H9 (cell line): ENCODE measurements at regions not wholly inside any gene's neighbourhood (a gene's known extent, or its start where the extent isn't known, plus 50 kb on each side); places are given as distances from the start of the nearest gene placed in this dataset.

Experiments used
- DNase-seq: peaks from one replicate; pipeline ENCODE4 v3.0.0-alpha.2; 2017
- H2AFZ ChIP-seq: one replicate; pipeline ENCODE4 v1.6.1; 2013; ENCODE audit warnings: mild to moderate bottlenecking, low read length, control low read depth, moderate library complexity
- H2AK5ac ChIP-seq: 2 replicates; pipeline ENCODE4 v1.6.1; 2013; ENCODE audit warnings: low read length, control low read depth, mixed read lengths; ENCODE audit not compliant: insufficient read length
- H2BK120ac ChIP-seq: one replicate; pipeline ENCODE4 v1.6.1; 2013; ENCODE audit warnings: low read depth, mild to moderate bottlenecking, low read length, control low read depth, inconsistent platforms; ENCODE audit not compliant: poor library complexity, severe bottlenecking
- H2BK12ac ChIP-seq: 2 replicates; pipeline ENCODE4 v1.6.1; 2013; ENCODE audit warnings: low read length, control low read depth, mixed read lengths, low read depth; ENCODE audit not compliant: insufficient read length
- H2BK15ac ChIP-seq: 2 replicates; pipeline ENCODE4 v1.6.1; 2013; ENCODE audit warnings: low read depth, low read length, control low read depth
- H2BK20ac ChIP-seq: one replicate; pipeline ENCODE4 v1.6.1; 2013; ENCODE audit warnings: low read depth, mild to moderate bottlenecking, low read length, control low read depth, inconsistent platforms; ENCODE audit not compliant: poor library complexity, severe bottlenecking
- H2BK5ac ChIP-seq: 2 replicates; pipeline ENCODE4 v1.6.1; 2013; ENCODE audit warnings: low read length, control low read depth, mixed read lengths; ENCODE audit not compliant: insufficient read length
- H3K14ac ChIP-seq: 2 replicates; pipeline ENCODE4 v1.6.1; 2013; ENCODE audit warnings: low read length, control low read depth; ENCODE audit not compliant: insufficient read depth
- H3K18ac ChIP-seq: 2 replicates; pipeline ENCODE4 v1.6.1; 2013; ENCODE audit warnings: low read depth, mild to moderate bottlenecking, mixed read lengths, low read length, control low read depth; ENCODE audit not compliant: insufficient read length
- H3K23ac ChIP-seq: 2 replicates; pipeline ENCODE4 v1.6.1; 2013; ENCODE audit warnings: low read length, control low read depth, mixed read lengths, low read depth; ENCODE audit not compliant: insufficient read length
- H3K23me2 ChIP-seq: 2 replicates; pipeline ENCODE4 v1.6.1; 2013; ENCODE audit warnings: low read depth, mild to moderate bottlenecking, mixed read lengths, low read length, control low read depth; ENCODE audit not compliant: insufficient read length, poor library complexity, severe bottlenecking
- H3K27ac ChIP-seq: 2 replicates; pipeline ENCODE4 v1.5.1; 2013; ENCODE audit warnings: low read length, control low read depth, mixed read lengths, low read depth; ENCODE audit not compliant: insufficient read length
- H3K27me3 ChIP-seq: 2 replicates; pipeline ENCODE4 v1.6.1; 2013; ENCODE audit warnings: low read length, control low read depth, inconsistent platforms; ENCODE audit not compliant: insufficient read depth
- H3K4ac ChIP-seq: 2 replicates; pipeline ENCODE4 v1.6.1; 2013; ENCODE audit warnings: low read depth, mild to moderate bottlenecking, control low read depth, inconsistent platforms, low read length, moderate library complexity
- H3K4me1 ChIP-seq: 2 replicates; pipeline ENCODE4 v1.6.1; 2013; ENCODE audit warnings: low read length, control low read depth, inconsistent platforms; ENCODE audit not compliant: insufficient read depth
- H3K4me2 ChIP-seq: 2 replicates; pipeline ENCODE4 v1.6.1; 2013; ENCODE audit warnings: low read length, control low read depth, mixed read lengths; ENCODE audit not compliant: insufficient read length, insufficient read depth
- H3K56ac ChIP-seq: 2 replicates; pipeline ENCODE4 v1.6.1; 2013; ENCODE audit warnings: low read depth, mild to moderate bottlenecking, mixed read lengths, low read length, control low read depth; ENCODE audit not compliant: insufficient read length
- H3K79me1 ChIP-seq: 2 replicates; pipeline ENCODE4 v1.6.1; 2013; ENCODE audit warnings: low read depth, mild to moderate bottlenecking, moderate library complexity, low read length, control low read depth, inconsistent platforms; ENCODE audit not compliant: insufficient read depth, poor library complexity, severe bottlenecking
- H3K79me2 ChIP-seq: 2 replicates; pipeline ENCODE4 v1.6.1; 2013; ENCODE audit warnings: low read length, control low read depth, inconsistent platforms; ENCODE audit not compliant: insufficient read depth
- H3K9ac ChIP-seq: 2 replicates; pipeline ENCODE4 v1.6.1; 2013; ENCODE audit warnings: low read length, control low read depth, mixed read lengths; ENCODE audit not compliant: insufficient read length; ENCODE audit errors: extremely low read depth
- H3K9me3 ChIP-seq: one replicate; pipeline ENCODE4 v1.6.1; 2013; ENCODE audit warnings: low read depth, low read length, inconsistent platforms; ENCODE audit not compliant: control insufficient read depth
- H3T11ph ChIP-seq: one replicate; pipeline ENCODE4 v1.6.1; 2013; ENCODE audit warnings: mild to moderate bottlenecking, low read length, control low read depth, inconsistent platforms
- H4K20me1 ChIP-seq: one replicate; pipeline ENCODE4 v1.6.1; 2013; ENCODE audit not compliant: control insufficient read depth, insufficient read length, insufficient read depth
- H4K5ac ChIP-seq: 2 replicates; pipeline ENCODE4 v1.6.1; 2013; ENCODE audit warnings: low read depth, mild to moderate bottlenecking, mixed read lengths, low read length, control low read depth; ENCODE audit not compliant: insufficient read length
- H4K8ac ChIP-seq: replicated peaks from 2 replicates; pipeline ENCODE4 v1.6.1; 2013; ENCODE audit warnings: low read length, control low read depth, mixed read lengths, low read depth; ENCODE audit not compliant: insufficient read length
- H4K91ac ChIP-seq: 2 replicates; pipeline ENCODE4 v1.6.1; 2013; ENCODE audit warnings: low read depth, mild to moderate bottlenecking, moderate library complexity, mixed read lengths, low read length, control low read depth; ENCODE audit not compliant: insufficient read length
- H3K27ac Mint-ChIP-seq, 3 experiments: 2 replicates in 2 of 3; 3 replicates in 1 of 3; pipeline ENCODE4 v1.8.0; 2020 to 2021; ENCODE audit warnings: mixed read lengths in 3 of 3, mild to moderate bottlenecking in 1 of 3, moderate library complexity in 1 of 3
- H3K27me3 Mint-ChIP-seq: 2 replicates; pipeline ENCODE4 v1.8.0; 2021; ENCODE audit warnings: low read depth, mild to moderate bottlenecking, moderate library complexity, mixed read lengths
- H3K36me3 Mint-ChIP-seq, 3 experiments: 2 replicates in 2 of 3; 3 replicates in 1 of 3; pipeline ENCODE4 v1.8.0; 2020 to 2021; ENCODE audit warnings: low read depth in 3 of 3, mixed read lengths in 3 of 3; ENCODE audit not compliant: insufficient read depth in 1 of 3
- H3K4me1 Mint-ChIP-seq, 2 experiments: 2 replicates each; pipeline ENCODE4 v1.8.0; 2020; ENCODE audit warnings: mixed read lengths in 2 of 2
- H3K4me3 Mint-ChIP-seq, 2 experiments: 2 replicates in 1 of 2; 3 replicates in 1 of 2; pipeline ENCODE4 v1.8.0; 2020 to 2021; ENCODE audit warnings: mild to moderate bottlenecking in 2 of 2, mixed read lengths in 2 of 2, moderate library complexity in 1 of 2
- H3K9me3 Mint-ChIP-seq, 2 experiments: 2 replicates in 1 of 2; 3 replicates in 1 of 2; pipeline ENCODE4 v1.8.0; 2020; ENCODE audit warnings: mild to moderate bottlenecking in 2 of 2, mixed read lengths in 2 of 2, moderate library complexity in 1 of 2
- WGBS: extraction: QIAGEN DNeasy Blood & Tissue Kit; methylation state at CpG from one replicate; pipeline ENCODE4 v1.1.7; 2013; ENCODE audit warnings: missing lambda C conversion rate, low lambda C conversion rate, mixed read lengths; ENCODE audit not compliant: insufficient read length; ENCODE audit errors: extremely low coverage; 5-methylcytosine and 5-hydroxymethylcytosine counted together
- TF ChIP-seq, protein P1 (sequence below): fragments of 200-600 bp; sonication (generic); conservative IDR thresholded peaks from 3 replicates; pipeline ENCODE4 v1.8.0; 2021; ENCODE audit warnings: antibody characterized with exemption, mild to moderate bottlenecking

DNA sequence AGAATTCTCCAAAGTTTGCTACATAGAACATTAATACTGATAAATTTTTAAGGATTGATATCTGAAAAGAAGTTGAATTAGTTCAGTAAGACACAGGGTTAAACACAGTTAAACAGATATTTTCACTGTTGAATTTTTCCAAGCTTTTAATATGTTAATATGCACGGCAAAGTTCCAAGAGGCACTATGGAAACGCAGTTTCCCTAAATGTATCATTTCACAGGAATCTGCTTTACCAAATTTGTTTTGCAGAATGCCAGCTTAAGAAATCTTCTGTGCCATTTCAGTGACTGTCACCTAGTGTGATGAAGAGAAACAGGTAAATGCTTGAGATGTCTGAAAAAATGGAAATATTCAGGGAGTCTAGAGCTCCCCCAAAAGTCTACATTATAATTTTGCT is 395.9 kb upstream of the GRIA3 start:
- Histone ChIP-seq H3K27me3 (no peaks in the 10 kb centered on the region), H3K4me2 (no peak overlapping the region), H4K5ac (no peak overlapping the region), H2AK5ac (no peak overlapping the region), H4K8ac (no peak overlapping the region), H4K91ac (no peak overlapping the region), H3K23me2 (no peaks in the 10 kb centered on the region), H3K9me3 (peaks cover 11% of the 10 kb centered on the region), H3K4ac (no peak overlapping the region), H3K18ac (no peak overlapping the region), H2BK15ac (no peak overlapping the region), H3K79me1 (no peaks in the 10 kb centered on the region), H3K27ac (no peak overlapping the region), H3K9ac (no peak overlapping the region), H2AFZ (no peak overlapping the region), H2BK120ac (no peak overlapping the region), H2BK20ac (no peak overlapping the region), H3T11ph (no peak overlapping the region), H2BK5ac (no peak overlapping the region), H3K56ac (no peak overlapping the region), H3K14ac (no peak overlapping the region), H3K79me2 (no peaks in the 10 kb centered on the region), H4K20me1 (no peaks in the 10 kb centered on the region), H3K4me1 (no peaks in the 10 kb centered on the region), H2BK12ac (no peak overlapping the region), H3K23ac (no peak overlapping the region)
- TF ChIP-seq, protein P1, sequence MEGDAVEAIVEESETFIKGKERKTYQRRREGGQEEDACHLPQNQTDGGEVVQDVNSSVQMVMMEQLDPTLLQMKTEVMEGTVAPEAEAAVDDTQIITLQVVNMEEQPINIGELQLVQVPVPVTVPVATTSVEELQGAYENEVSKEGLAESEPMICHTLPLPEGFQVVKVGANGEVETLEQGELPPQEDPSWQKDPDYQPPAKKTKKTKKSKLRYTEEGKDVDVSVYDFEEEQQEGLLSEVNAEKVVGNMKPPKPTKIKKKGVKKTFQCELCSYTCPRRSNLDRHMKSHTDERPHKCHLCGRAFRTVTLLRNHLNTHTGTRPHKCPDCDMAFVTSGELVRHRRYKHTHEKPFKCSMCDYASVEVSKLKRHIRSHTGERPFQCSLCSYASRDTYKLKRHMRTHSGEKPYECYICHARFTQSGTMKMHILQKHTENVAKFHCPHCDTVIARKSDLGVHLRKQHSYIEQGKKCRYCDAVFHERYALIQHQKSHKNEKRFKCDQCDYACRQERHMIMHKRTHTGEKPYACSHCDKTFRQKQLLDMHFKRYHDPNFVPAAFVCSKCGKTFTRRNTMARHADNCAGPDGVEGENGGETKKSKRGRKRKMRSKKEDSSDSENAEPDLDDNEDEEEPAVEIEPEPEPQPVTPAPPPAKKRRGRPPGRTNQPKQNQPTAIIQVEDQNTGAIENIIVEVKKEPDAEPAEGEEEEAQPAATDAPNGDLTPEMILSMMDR, result no peak
- WGBS, result no CpG with 5 or more reads among the region's 2 CpGs
- Mint-ChIP-seq H3K27ac (no peak overlapping the region), H3K9me3 (peaks cover 7 to 46% of the 10 kb centered on the region in 2 experiments; a peak in 4 of 5 replicates), H3K4me3 (no peak overlapping the region), H3K27me3 (no peaks in the 10 kb centered on the region), H3K4me1 (no peaks in the 10 kb centered on the region), H3K36me3 (peaks cover 0 to 1% (median 0%) of the 10 kb centered on the region in 3 experiments; a peak in 2 of 7 replicates)
- no peak for DNase-seq
